Stimulated activated naive CD8-positive, alpha-beta T cell treated with anti-CD3 and anti-CD28 coated beads, Interleukin-15, Interleukin-2, amounts not matched to agents 100 ng/mL and 50 ng/mL, for 24 hours (primary cell): ENCODE measurements at regions not wholly inside any gene's neighbourhood (a gene's known extent, or its start where the extent isn't known, plus 50 kb on each side); places are given as distances from the start of the nearest gene placed in this dataset.
"Not testable (repeated sequence)": the region's sequence is repeated elsewhere in the genome, so short reads cannot be mapped to it uniquely, and the experiment has no call there.

Source experiments
- H3K27ac Mint-ChIP-seq: one replicate; pipeline ENCODE4 v1.8.0; 2021; ENCODE audit warnings: mild to moderate bottlenecking, mixed read lengths
- H3K27me3 Mint-ChIP-seq: one replicate; pipeline ENCODE4 v1.8.0; 2021; ENCODE audit warnings: mixed read lengths
- H3K36me3 Mint-ChIP-seq: one replicate; pipeline ENCODE4 v1.8.0; 2021; ENCODE audit warnings: low read depth, mixed read lengths
- H3K4me1 Mint-ChIP-seq: one replicate; pipeline ENCODE4 v1.8.0; 2021; ENCODE audit warnings: low read depth, mixed read lengths
- H3K4me3 Mint-ChIP-seq: one replicate; pipeline ENCODE4 v1.8.0; 2021; ENCODE audit warnings: mild to moderate bottlenecking, mixed read lengths
- H3K9me3 Mint-ChIP-seq: one replicate; pipeline ENCODE4 v1.8.0; 2021; ENCODE audit warnings: mixed read lengths

DNA sequence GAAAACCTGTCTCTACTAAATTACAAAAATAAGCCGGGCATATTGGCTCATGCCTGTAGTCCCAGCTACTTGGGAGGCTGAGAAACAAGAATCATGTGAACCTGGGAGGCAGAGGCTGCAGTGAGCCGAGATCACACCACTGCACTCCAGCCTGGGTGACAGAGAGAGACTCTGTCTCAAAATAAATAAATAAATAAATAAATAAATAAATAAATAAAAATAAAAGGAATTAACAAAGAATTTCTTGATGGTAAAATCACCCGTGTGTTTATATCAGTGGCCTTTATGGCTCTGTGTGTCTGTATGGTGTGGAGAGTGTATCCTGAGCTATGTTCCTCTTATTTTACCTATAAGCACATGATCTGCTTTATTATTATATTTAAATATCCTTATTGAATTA, 520.5 kb upstream of the PFKP start:
- H3K4me3 Mint-ChIP-seq, H3K9me3 Mint-ChIP-seq, H3K4me1 Mint-ChIP-seq, H3K36me3 Mint-ChIP-seq, H3K27ac Mint-ChIP-seq: not testable (repeated sequence)
- peaks cover 11% of the 10 kb centered on the region for H3K27me3 Mint-ChIP-seq

DNA sequence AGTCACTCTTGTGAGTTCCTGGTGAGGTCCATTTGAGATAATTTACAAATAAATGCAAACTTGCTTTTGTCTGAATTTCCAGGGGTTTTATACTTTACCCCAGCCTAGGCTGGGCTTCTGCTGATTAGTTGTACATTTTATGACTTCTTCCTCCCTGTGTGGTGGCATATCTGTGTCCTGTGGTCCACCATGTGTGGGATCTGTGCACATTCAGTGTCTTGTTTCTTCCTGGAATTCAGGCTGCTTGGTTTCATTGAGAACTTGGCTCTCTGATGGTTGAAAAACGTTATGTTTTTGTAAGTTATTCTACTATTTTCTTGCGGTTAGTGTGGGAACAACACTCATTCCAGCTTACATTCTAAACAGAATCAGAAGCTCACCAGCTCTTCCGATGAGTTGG, 523.4 kb upstream of the PFKP start:
- H3K4me3 Mint-ChIP-seq = no peak overlapping the region
- no peaks in the 10 kb centered on the region for H3K36me3 Mint-ChIP-seq
- peaks cover 7% of the 10 kb centered on the region for H3K4me1 Mint-ChIP-seq
- no peak overlapping the region for H3K27ac Mint-ChIP-seq
- H3K9me3 Mint-ChIP-seq = no peaks in the 10 kb centered on the region
- H3K27me3 Mint-ChIP-seq = peaks cover 11% of the 10 kb centered on the region

DNA sequence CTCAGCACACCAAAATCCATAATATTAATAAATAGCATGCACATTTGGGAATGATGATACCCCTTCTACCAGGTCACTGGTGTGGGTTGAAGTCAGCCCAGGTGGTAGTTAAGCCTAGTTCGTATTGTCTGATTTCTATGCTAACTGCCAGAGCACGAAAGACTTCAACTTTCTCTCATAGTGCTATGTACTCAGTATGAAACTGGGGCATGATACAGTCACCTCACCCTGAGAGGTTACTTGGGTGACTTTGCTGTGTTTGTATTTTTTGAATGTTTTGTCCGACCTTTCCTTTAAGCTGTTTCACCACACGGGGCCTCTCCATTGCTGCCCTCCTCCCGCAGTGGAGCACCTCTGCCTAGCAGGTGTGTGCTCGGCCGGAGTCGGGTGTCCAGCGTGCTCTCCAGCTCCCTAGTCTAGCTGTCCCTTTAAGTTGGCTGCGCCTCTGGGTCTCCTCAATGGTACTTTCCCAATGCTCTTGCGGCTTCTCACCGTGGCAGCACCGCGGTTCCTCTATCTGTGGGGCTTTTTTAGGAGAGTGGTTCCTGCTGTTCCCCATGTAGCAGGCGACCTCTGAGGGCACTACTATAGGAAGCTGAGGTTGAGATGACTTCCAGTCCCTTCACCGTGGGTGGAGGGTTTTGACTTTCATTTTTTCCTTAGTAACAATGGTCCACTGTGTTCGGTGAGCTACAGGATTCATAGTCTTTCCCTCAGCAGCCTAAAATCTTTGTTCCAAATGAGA, 524.0 kb upstream of the PFKP start:
- Mint-ChIP-seq H3K4me1 (peaks cover 7% of the 10 kb centered on the region), H3K36me3 (no peaks in the 10 kb centered on the region), H3K4me3 (no peak overlapping the region), H3K9me3 (no peaks in the 10 kb centered on the region), H3K27ac (no peak overlapping the region), H3K27me3 (peaks cover 11% of the 10 kb centered on the region)

DNA sequence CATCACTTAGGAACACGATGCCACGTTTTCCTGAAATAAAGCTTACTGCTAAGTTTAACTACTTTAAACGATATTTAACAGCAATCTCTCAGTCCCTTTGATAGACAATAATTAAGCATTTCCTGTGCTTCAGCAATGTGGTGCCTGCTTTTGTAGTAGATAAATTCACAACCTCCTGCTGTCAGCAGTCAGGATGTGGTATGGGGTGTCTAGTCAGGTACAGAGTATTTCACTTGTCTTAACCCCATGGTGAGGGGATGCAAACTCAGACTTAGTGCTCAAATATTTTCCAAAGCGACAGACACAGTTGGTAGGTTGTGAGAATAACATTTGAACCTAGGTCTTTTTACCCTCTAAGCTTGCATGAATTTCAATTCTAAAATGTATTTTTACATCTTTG, 526.2 kb upstream of the PFKP start:
- H3K27me3 Mint-ChIP-seq = peaks cover 10% of the 10 kb centered on the region
- H3K9me3 Mint-ChIP-seq = no peaks in the 10 kb centered on the region
- no peak overlapping the region for H3K4me3 Mint-ChIP-seq
- no peaks in the 10 kb centered on the region for H3K36me3 Mint-ChIP-seq
- H3K4me1 Mint-ChIP-seq = peaks cover 7% of the 10 kb centered on the region
- H3K27ac Mint-ChIP-seq = no peak overlapping the region

DNA sequence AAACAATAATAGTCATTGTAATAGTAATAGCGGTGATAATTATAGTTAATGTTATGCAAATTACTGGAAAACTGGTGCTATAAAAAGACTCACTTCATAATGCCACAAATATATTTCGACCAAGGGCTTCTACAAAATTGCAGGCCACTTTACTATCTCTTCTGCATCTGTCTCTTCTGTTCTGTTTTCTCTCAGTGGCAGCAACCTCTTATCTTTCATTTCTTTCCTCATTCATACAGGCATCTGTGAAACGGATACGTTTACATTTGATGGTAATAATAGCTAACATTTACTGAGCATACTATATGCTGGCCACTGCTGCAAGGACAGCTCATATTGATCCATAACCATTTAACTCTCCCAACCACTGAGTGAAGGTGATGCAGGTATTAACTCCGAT, 537.4 kb upstream of the PFKP start:
- Mint-ChIP-seq H3K4me3 (no peak overlapping the region), H3K27me3 (peaks cover 7% of the 10 kb centered on the region), H3K4me1 (no peaks in the 10 kb centered on the region), H3K9me3 (no peaks in the 10 kb centered on the region), H3K27ac (no peak overlapping the region), H3K36me3 (no peaks in the 10 kb centered on the region)

DNA sequence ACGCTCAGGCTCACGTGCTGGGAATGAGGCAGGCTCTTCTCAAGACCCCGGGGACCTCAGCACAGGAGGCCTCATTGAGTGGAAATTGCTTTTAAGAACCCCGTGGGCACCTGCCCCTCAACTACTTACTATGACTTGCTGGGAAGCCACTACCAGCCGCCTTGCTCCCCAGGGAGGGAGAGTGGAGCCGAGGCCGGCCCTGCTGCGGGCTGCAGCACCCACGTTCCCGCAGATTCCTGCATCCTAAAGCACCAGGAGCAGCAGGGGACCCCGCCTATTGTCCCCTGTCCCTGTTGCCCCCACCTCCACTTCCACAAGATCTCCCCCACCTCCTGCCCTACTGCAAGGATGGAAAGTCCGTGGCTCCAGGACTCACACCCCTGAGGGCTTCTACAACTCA, 541.6 kb upstream of the PFKP start:
- H3K27ac Mint-ChIP-seq = no peak overlapping the region
- no peak overlapping the region for H3K4me3 Mint-ChIP-seq
- H3K36me3 Mint-ChIP-seq = no peaks in the 10 kb centered on the region
- no peaks in the 10 kb centered on the region for H3K4me1 Mint-ChIP-seq
- peaks cover 7% of the 10 kb centered on the region for H3K27me3 Mint-ChIP-seq
- H3K9me3 Mint-ChIP-seq = no peaks in the 10 kb centered on the region

DNA sequence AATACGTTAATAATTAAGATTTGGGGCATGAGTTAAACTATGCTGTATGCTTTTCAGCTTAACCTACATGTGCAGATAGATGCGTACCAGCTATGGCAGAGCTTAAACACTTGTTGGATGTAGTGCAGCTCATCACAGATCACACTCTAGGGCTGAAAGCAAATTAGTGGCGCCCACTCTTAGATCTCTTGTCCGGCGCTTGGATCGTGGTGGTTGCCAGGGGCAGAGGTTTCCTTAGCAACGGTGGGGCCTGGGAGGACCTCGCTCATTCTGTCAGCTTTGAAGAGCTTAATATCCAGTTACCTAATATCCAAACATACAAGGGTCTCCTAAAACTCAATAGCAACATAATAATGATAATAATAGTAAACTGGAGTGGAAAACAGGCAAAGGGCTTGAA, 548.2 kb upstream of the PFKP start:
- Mint-ChIP-seq H3K4me3 (no peak overlapping the region), H3K27me3 (no peaks in the 10 kb centered on the region), H3K27ac (no peak overlapping the region), H3K36me3 (no peaks in the 10 kb centered on the region), H3K4me1 (no peaks in the 10 kb centered on the region), H3K9me3 (no peaks in the 10 kb centered on the region)

DNA sequence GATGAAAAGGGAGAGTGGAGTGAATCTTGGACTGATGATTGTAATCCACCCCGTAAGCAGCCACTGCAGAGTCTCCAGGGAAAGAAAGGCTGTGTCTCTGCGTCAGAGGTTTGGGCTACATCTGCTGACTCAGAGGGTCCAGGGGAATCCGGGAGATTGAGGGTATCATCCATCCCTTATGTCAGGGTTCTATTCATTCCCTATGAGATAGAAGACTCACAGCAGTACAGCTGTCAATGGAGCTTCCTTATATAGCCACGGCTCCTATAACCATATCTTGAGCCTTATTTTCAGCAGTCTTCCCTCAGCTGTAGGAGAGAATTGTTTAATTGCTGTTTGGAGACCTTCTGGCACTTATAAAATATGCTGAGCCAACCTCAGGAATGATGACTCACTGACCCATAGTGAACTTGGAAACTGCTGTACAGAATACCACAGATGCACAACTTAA, 558.2 kb upstream of the PFKP start:
- H3K4me3 Mint-ChIP-seq = no peak overlapping the region
- H3K27ac Mint-ChIP-seq = no peak overlapping the region
- H3K4me1 Mint-ChIP-seq = no peaks in the 10 kb centered on the region
- peaks cover 6% of the 10 kb centered on the region for H3K9me3 Mint-ChIP-seq
- peaks cover 12% of the 10 kb centered on the region for H3K27me3 Mint-ChIP-seq
- no peaks in the 10 kb centered on the region for H3K36me3 Mint-ChIP-seq

DNA sequence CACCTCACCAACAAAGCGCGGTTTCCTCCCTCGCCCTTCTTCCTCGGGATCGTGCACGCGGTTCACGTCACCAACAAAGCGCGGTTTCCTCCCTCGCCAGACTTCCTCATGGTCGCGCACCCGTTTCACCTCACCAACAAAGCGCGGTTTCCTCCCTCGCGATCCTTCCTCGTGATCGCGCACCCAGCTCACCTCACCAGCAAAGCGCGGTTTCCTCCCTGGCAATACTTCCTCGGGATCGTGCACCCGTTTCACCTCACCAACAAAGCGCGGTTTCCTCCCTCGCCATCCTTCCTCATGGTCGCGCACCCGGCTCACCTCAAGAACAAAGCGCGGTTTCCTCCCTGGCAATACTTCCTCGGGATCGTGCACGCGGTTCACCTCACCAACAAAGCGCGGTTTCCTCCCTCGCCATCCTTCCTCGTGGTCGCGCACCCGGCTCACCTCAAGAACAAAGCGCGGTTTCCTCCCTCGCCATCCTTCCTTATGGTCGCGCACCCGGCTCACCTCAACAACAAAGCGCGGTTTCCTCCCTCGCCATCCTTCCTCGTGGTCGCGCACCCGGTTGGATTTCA, 565.9 kb upstream of the PFKP start:
- peaks cover 25% of the 10 kb centered on the region for H3K9me3 Mint-ChIP-seq
- peaks cover 14% of the 10 kb centered on the region for H3K27me3 Mint-ChIP-seq
- H3K36me3 Mint-ChIP-seq = not testable (repeated sequence)
- peaks cover 13% of the 10 kb centered on the region for H3K4me1 Mint-ChIP-seq
- H3K4me3 Mint-ChIP-seq = peak overlapping the region; percentile 32
- peak overlapping the region; percentile 63 for H3K27ac Mint-ChIP-seq

DNA sequence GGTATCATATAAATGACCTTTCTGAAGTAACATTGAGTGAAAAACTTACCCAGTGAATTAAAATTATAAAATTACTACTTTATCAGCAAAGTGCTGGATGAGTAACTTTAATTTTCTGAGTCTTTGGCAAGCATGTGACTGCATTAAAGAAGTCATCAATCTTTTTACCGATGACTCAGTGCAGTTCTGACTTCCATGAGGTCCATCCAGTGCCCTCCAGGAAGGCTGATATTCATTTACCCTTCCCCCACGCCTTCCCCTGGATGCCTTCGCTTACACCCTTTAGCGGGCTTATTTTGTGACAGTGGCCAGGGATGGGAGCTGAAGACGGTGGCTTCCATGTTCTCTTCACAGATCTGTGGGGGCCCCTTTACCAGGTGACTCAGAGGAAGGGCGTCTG, 572.9 kb upstream of the PFKP start:
- Mint-ChIP-seq H3K27me3 (peaks cover 14% of the 10 kb centered on the region), H3K9me3 (peaks cover 7% of the 10 kb centered on the region), H3K4me1 (no peaks in the 10 kb centered on the region), H3K36me3 (no peaks in the 10 kb centered on the region), H3K27ac (no peak overlapping the region), H3K4me3 (no peak overlapping the region)

DNA sequence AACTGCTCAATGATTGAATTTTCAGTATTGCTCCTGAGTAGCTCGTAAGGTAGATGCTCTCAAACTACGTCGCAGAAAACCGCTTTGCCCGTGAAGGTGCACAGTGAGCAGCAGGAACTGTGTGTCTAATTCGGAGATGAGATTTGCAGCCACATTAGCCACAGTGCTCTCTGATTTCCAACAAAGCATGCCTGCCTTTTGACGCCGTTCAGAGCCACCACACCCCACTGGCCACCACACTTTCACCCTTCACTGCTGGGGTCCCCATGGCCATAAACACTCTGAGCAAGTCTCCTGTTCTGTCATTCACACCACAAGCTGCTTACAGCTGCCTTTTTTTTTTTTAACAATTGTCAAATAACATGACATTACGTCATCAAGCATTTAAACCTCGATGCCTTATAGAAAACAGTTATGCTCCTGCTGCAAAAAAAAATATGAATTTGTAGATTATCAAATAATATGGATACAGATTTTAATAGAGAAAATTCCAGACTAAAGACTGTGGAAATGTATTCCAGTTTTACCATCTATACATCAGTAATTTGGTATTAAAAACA, 578.8 kb upstream of the PFKP start:
- no peaks in the 10 kb centered on the region for H3K9me3 Mint-ChIP-seq
- no peaks in the 10 kb centered on the region for H3K4me1 Mint-ChIP-seq
- no peak overlapping the region for H3K27ac Mint-ChIP-seq
- peaks cover 7% of the 10 kb centered on the region for H3K27me3 Mint-ChIP-seq
- H3K4me3 Mint-ChIP-seq = no peak overlapping the region
- H3K36me3 Mint-ChIP-seq = no peaks in the 10 kb centered on the region

DNA sequence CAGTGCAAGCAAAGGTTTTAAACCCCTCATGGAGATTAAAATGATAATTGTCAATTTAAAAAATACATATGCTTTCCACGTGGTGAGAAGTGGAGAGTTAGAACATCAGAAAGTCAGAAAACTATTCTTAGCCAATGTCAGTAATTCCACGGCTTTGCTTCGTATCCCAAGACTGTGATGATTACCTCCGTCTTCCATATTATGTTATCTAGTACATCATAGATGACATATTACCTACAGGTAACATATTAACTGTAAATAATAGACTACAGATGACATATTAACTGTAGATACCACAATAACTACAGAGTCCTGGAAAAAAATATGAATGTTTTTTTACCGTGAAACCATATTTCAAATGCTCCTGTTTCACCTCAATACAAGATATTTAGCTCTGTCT, 579.4 kb upstream of the PFKP start:
- peaks cover 7% of the 10 kb centered on the region for H3K27me3 Mint-ChIP-seq

DNA sequence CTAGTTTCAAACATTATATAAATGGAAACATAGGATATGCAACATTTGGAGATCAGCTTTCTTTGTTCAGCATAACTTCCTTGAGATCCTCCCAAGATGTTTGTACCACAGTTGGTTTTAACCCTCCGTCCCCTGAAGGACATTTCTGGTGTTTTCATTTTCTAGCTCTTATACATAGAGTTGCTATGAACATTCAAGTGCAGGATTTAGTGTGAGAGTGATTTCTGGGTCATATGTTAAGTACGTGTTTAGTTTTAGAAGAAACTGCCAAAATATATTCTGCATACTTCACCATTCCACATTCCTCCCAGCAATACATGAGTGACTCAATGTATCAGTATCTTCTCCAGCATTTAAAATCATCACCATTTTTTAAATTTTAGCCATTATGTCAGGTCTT, 588.7 kb upstream of the PFKP start:
- Mint-ChIP-seq H3K27me3 (peaks cover 10% of the 10 kb centered on the region), H3K4me3 (no peak overlapping the region), H3K27ac (no peak overlapping the region)

More for the DNA sequence above, 579.4 kb upstream of the PFKP start:
- H3K4me3 Mint-ChIP-seq = no peak overlapping the region
- H3K4me1 Mint-ChIP-seq = no peaks in the 10 kb centered on the region
- no peaks in the 10 kb centered on the region for H3K9me3 Mint-ChIP-seq
- no peak overlapping the region for H3K27ac Mint-ChIP-seq
- no peaks in the 10 kb centered on the region for H3K36me3 Mint-ChIP-seq

DNA sequence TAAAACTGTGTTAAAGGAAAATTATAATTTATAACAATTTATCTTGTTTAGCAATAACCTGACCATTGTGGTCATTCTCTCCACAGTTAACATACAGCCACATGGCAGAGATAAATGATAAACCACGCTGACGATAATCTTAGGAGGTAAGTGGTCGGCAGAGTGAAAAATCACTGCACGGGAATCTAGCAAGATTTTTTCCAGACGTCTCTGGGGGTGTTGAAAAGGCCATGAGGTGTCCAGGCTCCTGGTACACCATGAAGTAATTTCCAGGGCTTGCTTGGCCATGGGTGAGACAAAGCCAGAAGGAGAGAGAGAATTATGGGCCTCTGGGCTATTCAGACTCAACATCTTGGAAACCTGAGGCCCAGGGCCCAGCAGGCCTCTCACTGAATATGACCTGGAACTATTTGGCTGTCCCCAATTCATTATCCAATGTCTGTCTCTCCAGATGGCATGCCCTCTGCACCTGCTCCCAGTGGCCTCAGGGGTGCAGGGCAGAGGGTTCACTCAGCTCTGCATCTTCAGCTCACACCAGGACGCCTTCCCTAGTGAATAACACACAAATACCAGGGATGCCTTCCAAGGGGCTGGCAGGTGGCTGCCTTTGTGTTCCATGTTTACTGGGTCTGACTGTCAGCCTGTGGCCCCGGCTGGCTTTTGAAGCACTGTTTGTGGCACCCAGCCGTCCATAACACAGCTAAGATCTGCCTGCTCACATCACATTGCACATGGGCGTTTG, 590.4 kb upstream of the PFKP start:
- Mint-ChIP-seq H3K4me1 (no peaks in the 10 kb centered on the region), H3K27ac (no peak overlapping the region), H3K9me3 (peaks cover 12% of the 10 kb centered on the region), H3K4me3 (no peak overlapping the region), H3K36me3 (no peaks in the 10 kb centered on the region), H3K27me3 (peaks cover 10% of the 10 kb centered on the region)

More for the DNA sequence above, 588.7 kb upstream of the PFKP start:
- Mint-ChIP-seq H3K36me3 (no peaks in the 10 kb centered on the region), H3K4me1 (no peaks in the 10 kb centered on the region), H3K9me3 (peaks cover 12% of the 10 kb centered on the region)

DNA sequence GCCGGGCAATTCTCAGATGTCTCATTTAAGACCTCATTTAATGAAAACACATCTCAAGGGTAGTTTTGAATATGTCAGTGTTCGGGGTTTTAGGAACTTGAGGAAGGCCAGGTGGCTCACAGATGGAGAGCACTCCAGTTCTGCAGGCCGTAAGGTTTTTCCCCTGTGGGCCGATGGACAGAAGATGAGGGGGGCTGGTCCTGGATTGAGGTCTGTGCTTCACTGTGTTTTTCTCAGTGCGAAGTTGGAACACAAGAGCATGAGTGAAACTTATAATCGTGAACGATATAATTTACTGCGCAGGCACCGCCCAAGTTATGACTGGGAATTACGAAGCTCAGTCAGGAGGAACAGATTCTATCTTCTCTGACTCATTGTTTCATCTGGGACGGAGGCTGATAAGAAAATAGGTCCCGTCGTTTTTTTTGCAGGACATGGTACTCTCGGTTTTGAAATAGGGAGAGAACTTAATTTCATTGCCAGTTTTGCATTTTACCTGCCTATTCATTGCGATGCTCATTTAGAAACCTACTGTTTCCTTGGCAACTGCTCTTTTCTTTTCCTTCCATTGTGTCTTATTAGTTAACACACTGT, 591.0 kb upstream of the PFKP start:
- Mint-ChIP-seq H3K27me3 (peaks cover 10% of the 10 kb centered on the region), H3K36me3 (no peaks in the 10 kb centered on the region), H3K9me3 (peaks cover 12% of the 10 kb centered on the region), H3K27ac (no peak overlapping the region), H3K4me1 (no peaks in the 10 kb centered on the region), H3K4me3 (no peak overlapping the region)
